ENCODE measurements at regions not wholly inside any gene's neighbourhood (a gene's known extent, or its start where the extent isn't known, plus 50 kb on each side); places are given as distances from the start of the nearest gene placed in this dataset.

DNA sequence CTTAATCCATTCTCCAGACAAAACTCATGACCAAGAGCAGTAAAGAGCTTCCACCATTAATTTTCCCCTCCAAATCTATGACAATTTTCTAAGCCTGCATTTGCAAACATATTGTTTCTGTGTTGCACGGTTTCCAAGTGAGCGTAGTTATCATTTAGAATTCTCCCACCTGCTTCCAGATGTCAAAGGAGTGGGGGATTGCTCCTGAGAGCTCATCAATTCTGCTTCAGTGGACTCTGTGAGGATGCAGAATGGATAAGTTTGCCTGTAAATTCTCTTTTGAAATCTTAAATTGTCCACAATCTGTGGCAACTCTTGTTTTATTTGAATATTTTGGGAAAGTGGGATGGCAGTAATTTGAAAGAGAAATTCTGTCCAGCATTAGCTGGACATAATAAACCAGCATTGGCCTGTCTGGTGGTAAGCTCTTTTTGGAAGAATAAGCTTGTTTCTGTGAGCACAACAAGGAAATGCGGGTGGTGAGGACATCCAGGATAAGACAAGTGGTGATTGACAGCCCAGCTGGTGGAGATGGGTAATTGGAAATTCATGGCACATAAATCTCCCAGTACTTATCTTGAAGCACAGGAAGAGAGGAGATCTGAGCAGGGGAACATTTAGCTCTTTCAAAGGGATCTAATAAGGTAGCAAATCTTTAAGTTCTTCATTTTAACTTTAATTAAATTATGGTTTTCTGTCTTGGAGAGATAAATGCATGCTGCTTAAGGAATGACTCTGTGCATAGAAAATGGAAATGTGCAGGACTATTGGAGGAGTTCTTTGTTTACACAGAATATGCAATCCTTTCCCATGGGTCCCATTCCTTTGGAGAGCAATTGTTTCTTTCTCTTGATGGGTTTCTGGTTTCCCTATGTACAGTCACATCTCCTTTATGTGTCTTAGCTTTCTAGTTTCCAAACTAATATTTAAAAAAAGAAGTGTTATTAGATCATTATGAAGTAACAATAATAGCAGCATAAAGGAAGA is 73.2 kb downstream of the FAT3 start:
- 87% methylated on average over 3 of the region's 3 CpGs for WGBS (ENCODE audit: low lambda C conversion rate)
- peaks cover 6% of the 10 kb centered on the region for H3K79me2 ChIP-seq (ENCODE audit: insufficient read depth)
- no peak overlapping the region for H3K4me2 ChIP-seq
- no peak overlapping the region for H2AFZ ChIP-seq (ENCODE audit: low read depth)
- DNase-seq = no peak
- no peak overlapping the region for H3K9ac ChIP-seq
- CTCF ChIA-PET = interaction anchor here (0.7 to 1.1 kb wide), 2 partner anchors 8 to 11 kb away, joined by 3 read pairs; no protein-coding TSS in a partner anchor
- H3K9me3 ChIP-seq = no peaks in the 10 kb centered on the region
- H3F3A ChIP-seq (replicated peaks; ENCODE audit: insufficient read depth) = peaks cover 16% of the 10 kb centered on the region
- no peak overlapping the region for H3K27ac ChIP-seq (ENCODE audit: low read depth in 2 of 2, low read length in 1 of 2)
- TF ChIP-seq TAF1 (IDR thresholded peaks at IDR 0.05; ENCODE audit: borderline replicate concordance, low read depth, low read length) = no peak
- TF ChIP-seq RXRA (IDR thresholded peaks at IDR 0.05; ENCODE audit: borderline replicate concordance, low read depth) = no peak
- TF ChIP-seq CHD2 (IDR thresholded peaks at IDR 0.05; ENCODE audit: low read length, partially characterized antibody) = no peak
- TF ChIP-seq RFX5 (IDR thresholded peaks at IDR 0.05; ENCODE audit: low read length) = no peak
- TF ChIP-seq EZH2phosphoT487 (IDR thresholded peaks at IDR 0.05; ENCODE audit: borderline replicate concordance, low read depth) = no peak
- TF ChIP-seq RAD21 (IDR thresholded peaks at IDR 0.05; ENCODE audit: low read length) = no peak
- TF ChIP-seq, protein P1, sequence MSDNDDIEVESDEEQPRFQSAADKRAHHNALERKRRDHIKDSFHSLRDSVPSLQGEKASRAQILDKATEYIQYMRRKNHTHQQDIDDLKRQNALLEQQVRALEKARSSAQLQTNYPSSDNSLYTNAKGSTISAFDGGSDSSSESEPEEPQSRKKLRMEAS (IDR thresholded peaks at IDR 0.05; ENCODE audit: low read depth) = no peak
- TF ChIP-seq JUND (IDR thresholded peaks at IDR 0.05) = no peak
- no peak for TF ChIP-seq MEF2A (IDR thresholded peaks at IDR 0.05; ENCODE audit: borderline replicate concordance, low read depth)
- TF ChIP-seq TEAD4 (IDR thresholded peaks at IDR 0.05; ENCODE audit: borderline replicate concordance, insufficient read depth) = no peak
- TF ChIP-seq TCF12 (IDR thresholded peaks at IDR 0.05) = no peak
- TF ChIP-seq, protein P2, sequence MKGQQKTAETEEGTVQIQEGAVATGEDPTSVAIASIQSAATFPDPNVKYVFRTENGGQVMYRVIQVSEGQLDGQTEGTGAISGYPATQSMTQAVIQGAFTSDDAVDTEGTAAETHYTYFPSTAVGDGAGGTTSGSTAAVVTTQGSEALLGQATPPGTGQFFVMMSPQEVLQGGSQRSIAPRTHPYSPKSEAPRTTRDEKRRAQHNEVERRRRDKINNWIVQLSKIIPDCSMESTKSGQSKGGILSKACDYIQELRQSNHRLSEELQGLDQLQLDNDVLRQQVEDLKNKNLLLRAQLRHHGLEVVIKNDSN (IDR thresholded peaks at IDR 0.05; ENCODE audit: borderline replicate concordance, low read depth) = no peak
- TF ChIP-seq NRF1 (IDR thresholded peaks at IDR 0.05; ENCODE audit: low read depth, low read length) = no peak
- no peak for TF ChIP-seq EP300 (IDR thresholded peaks at IDR 0.05; ENCODE audit: borderline replicate concordance in 1 of 2, low read depth in 1 of 2, low read length in 1 of 2)
- no peak for TF ChIP-seq FOXM1 (IDR thresholded peaks at IDR 0.05; ENCODE audit: low read depth)
- TF ChIP-seq, protein P3, sequence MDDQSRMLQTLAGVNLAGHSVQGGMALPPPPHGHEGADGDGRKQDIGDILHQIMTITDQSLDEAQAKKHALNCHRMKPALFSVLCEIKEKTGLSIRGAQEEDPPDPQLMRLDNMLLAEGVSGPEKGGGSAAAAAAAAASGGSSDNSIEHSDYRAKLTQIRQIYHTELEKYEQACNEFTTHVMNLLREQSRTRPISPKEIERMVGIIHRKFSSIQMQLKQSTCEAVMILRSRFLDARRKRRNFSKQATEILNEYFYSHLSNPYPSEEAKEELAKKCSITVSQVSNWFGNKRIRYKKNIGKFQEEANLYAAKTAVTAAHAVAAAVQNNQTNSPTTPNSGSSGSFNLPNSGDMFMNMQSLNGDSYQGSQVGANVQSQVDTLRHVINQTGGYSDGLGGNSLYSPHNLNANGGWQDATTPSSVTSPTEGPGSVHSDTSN (IDR thresholded peaks at IDR 0.05) = no peak
- no peaks in the 10 kb centered on the region for H3K9me2 ChIP-seq
- H4K20me1 ChIP-seq (ENCODE audit: insufficient read depth) = no peaks in the 10 kb centered on the region
- H3K27me3 ChIP-seq (ENCODE audit: insufficient read depth) = no peaks in the 10 kb centered on the region
- no peaks in the 10 kb centered on the region for H3K36me3 ChIP-seq (replicated peaks in 1 of 2; ENCODE audit: control insufficient read depth in 1 of 2, insufficient read depth in 2 of 2, low read length in 1 of 2)
- H3K4me3 ChIP-seq (ENCODE audit: low read depth in 2 of 2, low read length in 1 of 2) = no peak overlapping the region
- POLR2A ChIA-PET = no interaction called here
- peaks cover 0 to 10% of the 10 kb centered on the region in 2 experiments; a peak in 2 of 4 replicates for H3K4me1 ChIP-seq (ENCODE audit: control insufficient read depth in 1 of 2, insufficient read depth in 2 of 2, low read depth in 1 of 2, low read length in 1 of 2)

Measured in SK-N-SH (cell line).